Nephron progenitor cell (in vitro differentiated cells): ENCODE measurements at regions not wholly inside any gene's neighbourhood (a gene's known extent, or its start where the extent isn't known, plus 50 kb on each side); places are given as distances from the start of the nearest gene placed in this dataset.

ENCODE experiments used
- DNase-seq: peaks from one replicate; pipeline ENCODE4 v3.0.0; 2021
- H3K27ac Mint-ChIP-seq: 2 replicates; pipeline ENCODE4 v1.8.0; 2021; ENCODE audit warnings: mild to moderate bottlenecking, moderate library complexity, mixed read lengths
- H3K27me3 Mint-ChIP-seq: 2 replicates; pipeline ENCODE4 v1.8.0; 2021; ENCODE audit warnings: mild to moderate bottlenecking, low read depth, mixed read lengths; ENCODE audit not compliant: poor library complexity
- H3K36me3 Mint-ChIP-seq: 2 replicates; pipeline ENCODE4 v1.8.0; 2021; ENCODE audit warnings: low read depth, mixed read lengths
- H3K4me1 Mint-ChIP-seq: 2 replicates; pipeline ENCODE4 v1.8.0; 2021; ENCODE audit warnings: mixed read lengths
- H3K4me3 Mint-ChIP-seq: 2 replicates; pipeline ENCODE4 v1.8.0; 2021; ENCODE audit warnings: mild to moderate bottlenecking, moderate library complexity, mixed read lengths
- H3K9me3 Mint-ChIP-seq: 2 replicates; pipeline ENCODE4 v1.8.0; 2021; ENCODE audit warnings: mild to moderate bottlenecking, moderate library complexity, mixed read lengths
- TF ChIP-seq, protein P1 (sequence below): fragments of 200-600 bp; sonication (generic); IDR thresholded peaks from 2 replicates; pipeline ENCODE4 v1.5.0; 2021; ENCODE audit warnings: antibody characterized with exemption

DNA sequence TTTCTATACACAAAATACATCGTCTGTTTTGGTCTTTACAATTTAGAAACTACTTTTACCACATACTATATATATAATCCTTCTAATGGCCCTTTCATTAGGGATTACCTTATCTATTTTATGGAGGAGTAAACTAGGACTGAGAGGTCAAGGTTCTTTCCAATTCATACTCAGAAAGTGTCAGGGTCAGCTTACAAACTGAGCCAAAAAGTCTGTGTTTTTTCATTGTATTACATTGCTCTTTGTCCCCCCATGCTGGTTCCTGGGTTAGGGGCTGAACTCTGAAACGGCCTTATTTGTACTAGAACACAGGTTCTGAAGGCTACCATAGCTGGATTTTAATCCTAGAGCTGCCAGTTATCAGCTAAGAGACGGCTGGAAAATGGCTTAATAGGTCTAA is 368.1 kb downstream of the GRIN2B start:
- no peak for DNase-seq
- Mint-ChIP-seq H3K27me3 (no peaks in the 10 kb centered on the region), H3K9me3 (peaks cover 2% of the 10 kb centered on the region), H3K4me1 (no peaks in the 10 kb centered on the region), H3K27ac (no peak overlapping the region), H3K36me3 (no peaks in the 10 kb centered on the region), H3K4me3 (no peak overlapping the region)
- TF ChIP-seq, protein P1, sequence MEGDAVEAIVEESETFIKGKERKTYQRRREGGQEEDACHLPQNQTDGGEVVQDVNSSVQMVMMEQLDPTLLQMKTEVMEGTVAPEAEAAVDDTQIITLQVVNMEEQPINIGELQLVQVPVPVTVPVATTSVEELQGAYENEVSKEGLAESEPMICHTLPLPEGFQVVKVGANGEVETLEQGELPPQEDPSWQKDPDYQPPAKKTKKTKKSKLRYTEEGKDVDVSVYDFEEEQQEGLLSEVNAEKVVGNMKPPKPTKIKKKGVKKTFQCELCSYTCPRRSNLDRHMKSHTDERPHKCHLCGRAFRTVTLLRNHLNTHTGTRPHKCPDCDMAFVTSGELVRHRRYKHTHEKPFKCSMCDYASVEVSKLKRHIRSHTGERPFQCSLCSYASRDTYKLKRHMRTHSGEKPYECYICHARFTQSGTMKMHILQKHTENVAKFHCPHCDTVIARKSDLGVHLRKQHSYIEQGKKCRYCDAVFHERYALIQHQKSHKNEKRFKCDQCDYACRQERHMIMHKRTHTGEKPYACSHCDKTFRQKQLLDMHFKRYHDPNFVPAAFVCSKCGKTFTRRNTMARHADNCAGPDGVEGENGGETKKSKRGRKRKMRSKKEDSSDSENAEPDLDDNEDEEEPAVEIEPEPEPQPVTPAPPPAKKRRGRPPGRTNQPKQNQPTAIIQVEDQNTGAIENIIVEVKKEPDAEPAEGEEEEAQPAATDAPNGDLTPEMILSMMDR, result no peak

DNA sequence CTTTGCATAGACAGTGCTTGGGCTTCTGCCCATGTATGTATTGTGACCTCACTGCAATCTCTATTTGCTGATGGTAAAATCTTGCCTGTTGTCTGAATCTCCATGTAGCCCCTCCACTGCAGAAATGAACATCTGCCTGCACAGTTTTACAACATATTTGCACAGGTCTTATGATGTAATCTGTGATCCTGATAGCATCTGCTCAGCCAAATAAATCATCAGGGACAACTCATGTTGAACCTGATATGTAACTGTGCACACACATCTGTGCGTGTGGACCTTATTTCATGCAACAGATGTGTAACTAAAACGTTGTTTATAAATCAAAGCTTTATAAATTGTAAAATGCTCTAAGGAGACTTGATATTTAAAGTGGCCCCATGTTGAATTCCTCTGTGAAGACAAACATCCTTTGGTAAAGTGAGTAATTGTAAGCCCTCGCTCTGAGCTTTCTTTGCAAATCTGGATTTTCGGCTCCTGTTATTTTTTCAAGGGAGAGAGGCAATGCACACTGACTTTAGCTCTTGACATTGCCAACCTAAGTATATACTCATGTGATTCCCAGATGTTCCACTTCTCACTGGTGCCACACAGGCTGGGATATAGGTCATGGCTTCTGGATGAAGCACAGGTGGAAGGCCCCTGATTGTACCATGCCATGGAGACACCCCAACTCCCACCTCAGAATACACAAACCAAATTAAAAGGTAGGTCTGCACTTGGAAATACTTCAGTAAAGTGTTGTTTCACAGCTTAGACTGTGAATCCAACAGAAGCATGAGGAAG is 371.3 kb downstream of the GRIN2B start:
- Mint-ChIP-seq H3K4me1 (peaks cover 17% of the 10 kb centered on the region), H3K27ac (no peak overlapping the region), H3K9me3 (peaks cover 8% of the 10 kb centered on the region), H3K4me3 (no peak overlapping the region), H3K36me3 (peaks cover 4% of the 10 kb centered on the region), H3K27me3 (peaks cover 2% of the 10 kb centered on the region)
- TF ChIP-seq, protein P1, result no peak
- DNase-seq, result no peak

DNA sequence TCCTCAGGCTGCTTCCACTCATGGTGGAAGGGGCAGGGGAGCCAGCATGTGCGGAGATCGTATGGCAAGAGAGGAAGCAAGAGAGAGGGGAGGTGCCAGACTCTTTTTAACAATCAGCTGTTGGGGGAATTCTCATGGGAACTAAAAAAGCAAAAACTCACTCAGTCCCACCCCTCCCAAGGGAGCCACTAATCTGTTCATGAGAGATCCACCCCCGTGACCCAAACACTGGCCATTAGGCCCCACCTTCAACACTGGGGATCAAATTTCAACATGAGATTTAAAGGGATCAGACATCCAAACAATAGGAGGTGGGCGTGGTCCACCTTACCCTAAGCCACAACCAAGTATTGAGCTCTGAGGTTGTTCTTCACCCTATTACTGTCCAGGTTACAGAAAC is 375.1 kb downstream of the GRIN2B start:
- TF ChIP-seq, protein P1, result no peak
- H3K4me3 Mint-ChIP-seq, result no peak overlapping the region
- H3K36me3 Mint-ChIP-seq, result peaks cover 4% of the 10 kb centered on the region
- H3K27me3 Mint-ChIP-seq, result peaks cover 2% of the 10 kb centered on the region
- DNase-seq, result peak; percentile 16
- H3K9me3 Mint-ChIP-seq, result peaks cover 8% of the 10 kb centered on the region
- H3K27ac Mint-ChIP-seq, result no peak overlapping the region
- peaks cover 21% of the 10 kb centered on the region for H3K4me1 Mint-ChIP-seq

DNA sequence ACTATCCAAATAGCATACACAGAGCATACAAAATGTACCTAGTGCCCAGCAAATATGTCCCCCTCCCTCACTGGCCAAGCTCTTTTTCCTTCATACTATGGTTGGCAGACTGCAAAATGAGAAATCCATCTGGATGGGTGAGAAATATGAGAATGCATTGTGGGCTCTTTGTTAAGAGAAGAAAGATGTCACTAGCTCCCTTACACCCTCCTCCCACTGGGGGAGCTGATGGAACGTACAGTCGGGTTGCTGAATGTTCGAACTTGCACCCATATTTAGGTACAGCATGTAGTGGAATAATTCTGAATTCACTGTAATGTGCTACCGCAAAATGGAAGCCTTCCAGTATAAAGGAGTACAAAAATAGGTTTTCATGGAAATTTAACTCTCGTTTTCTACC is 377.4 kb downstream of the GRIN2B start:
- peaks cover 21% of the 10 kb centered on the region for H3K4me1 Mint-ChIP-seq
- H3K27me3 Mint-ChIP-seq, result peaks cover 2% of the 10 kb centered on the region
- peaks cover 4% of the 10 kb centered on the region for H3K36me3 Mint-ChIP-seq
- no peak overlapping the region for H3K27ac Mint-ChIP-seq
- TF ChIP-seq, protein P1, result peak; percentile 13
- H3K9me3 Mint-ChIP-seq, result peaks cover 8% of the 10 kb centered on the region
- no peak overlapping the region for H3K4me3 Mint-ChIP-seq
- no peak for DNase-seq

DNA sequence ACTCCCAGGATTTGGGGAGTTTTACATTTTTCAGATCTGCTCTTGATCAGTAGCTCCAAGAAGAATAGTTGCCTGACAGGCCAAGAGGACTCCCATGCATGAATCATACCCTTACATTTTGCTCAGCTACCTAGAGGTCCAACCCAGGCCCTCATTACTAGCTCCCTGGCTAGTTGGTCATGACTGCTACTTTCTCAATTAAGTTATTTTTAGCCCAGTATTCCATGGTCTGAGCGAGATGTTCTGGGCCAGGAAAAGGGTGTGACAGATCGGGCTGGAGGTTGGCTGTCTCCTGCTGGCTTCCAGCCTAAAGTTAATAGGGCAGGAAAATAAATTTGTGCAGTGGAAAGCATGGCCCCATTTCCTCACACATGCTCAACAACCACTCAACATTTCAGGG is 379.2 kb downstream of the GRIN2B start:
- TF ChIP-seq, protein P1, result no peak
- Mint-ChIP-seq H3K4me1 (peaks cover 24% of the 10 kb centered on the region), H3K9me3 (peaks cover 4% of the 10 kb centered on the region), H3K36me3 (peaks cover 4% of the 10 kb centered on the region), H3K27me3 (peaks cover 7% of the 10 kb centered on the region), H3K27ac (no peak overlapping the region), H3K4me3 (no peak overlapping the region)
- DNase-seq, result no peak

DNA sequence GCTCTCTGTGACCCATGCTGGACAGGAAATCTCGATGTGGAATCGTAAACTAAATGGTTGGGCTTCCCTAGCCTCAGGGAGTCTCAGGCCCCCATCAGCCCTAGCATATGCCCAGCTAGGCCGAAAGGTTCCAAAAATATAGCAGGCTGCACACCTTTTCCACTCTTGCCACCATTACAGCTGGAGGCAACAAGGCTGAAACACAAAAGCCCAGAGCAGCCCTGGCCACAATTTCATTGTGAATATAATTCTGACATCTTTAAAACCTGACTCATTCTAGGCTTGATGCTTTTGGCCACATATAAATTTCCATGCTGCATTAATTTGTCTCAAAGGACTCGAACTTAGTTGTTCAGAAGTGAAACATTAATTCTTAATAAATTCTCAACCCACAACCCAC is 382.2 kb downstream of the GRIN2B start:
- Mint-ChIP-seq H3K27me3 (peaks cover 13% of the 10 kb centered on the region), H3K36me3 (no peaks in the 10 kb centered on the region), H3K9me3 (peaks cover 5% of the 10 kb centered on the region), H3K4me1 (peaks cover 7% of the 10 kb centered on the region), H3K4me3 (no peak overlapping the region), H3K27ac (no peak overlapping the region)
- TF ChIP-seq, protein P1, result no peak
- no peak for DNase-seq
